ENCODE measurements at regions not wholly inside any gene's neighbourhood (a gene's known extent, or its start where the extent isn't known, plus 50 kb on each side); places are given as distances from the start of the nearest gene placed in this dataset.

DNA sequence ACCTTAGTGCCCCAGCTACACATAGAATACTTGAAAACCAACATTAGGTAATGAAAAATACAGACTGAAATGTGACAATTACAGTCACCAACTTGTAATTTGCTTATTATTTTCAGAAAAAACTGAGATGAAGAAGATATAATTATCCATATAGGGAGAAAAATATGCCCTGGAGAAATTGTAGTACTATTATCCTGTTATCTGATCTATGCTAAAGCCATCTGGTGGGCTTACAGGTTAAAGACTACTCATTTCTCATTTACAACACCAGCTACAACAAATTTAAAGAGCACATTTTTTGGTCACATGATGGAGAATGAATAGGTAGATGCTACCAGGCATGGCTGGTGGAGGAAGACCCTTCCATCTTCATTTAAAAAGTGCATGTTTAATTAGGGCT lies 79.6 kb upstream of the NYAP2 start:
- Histone ChIP-seq H3K4me1 (no peaks in the 10 kb centered on the region), H3K36me3 (ENCODE audit: low read depth, missing control alignments) (no peaks in the 10 kb centered on the region), H3K27me3 (no peaks in the 10 kb centered on the region), H3K9me3 (no peaks in the 10 kb centered on the region), H3K27ac (no peak overlapping the region), H3K4me3 (no peak overlapping the region)
- TF ChIP-seq, protein P1, sequence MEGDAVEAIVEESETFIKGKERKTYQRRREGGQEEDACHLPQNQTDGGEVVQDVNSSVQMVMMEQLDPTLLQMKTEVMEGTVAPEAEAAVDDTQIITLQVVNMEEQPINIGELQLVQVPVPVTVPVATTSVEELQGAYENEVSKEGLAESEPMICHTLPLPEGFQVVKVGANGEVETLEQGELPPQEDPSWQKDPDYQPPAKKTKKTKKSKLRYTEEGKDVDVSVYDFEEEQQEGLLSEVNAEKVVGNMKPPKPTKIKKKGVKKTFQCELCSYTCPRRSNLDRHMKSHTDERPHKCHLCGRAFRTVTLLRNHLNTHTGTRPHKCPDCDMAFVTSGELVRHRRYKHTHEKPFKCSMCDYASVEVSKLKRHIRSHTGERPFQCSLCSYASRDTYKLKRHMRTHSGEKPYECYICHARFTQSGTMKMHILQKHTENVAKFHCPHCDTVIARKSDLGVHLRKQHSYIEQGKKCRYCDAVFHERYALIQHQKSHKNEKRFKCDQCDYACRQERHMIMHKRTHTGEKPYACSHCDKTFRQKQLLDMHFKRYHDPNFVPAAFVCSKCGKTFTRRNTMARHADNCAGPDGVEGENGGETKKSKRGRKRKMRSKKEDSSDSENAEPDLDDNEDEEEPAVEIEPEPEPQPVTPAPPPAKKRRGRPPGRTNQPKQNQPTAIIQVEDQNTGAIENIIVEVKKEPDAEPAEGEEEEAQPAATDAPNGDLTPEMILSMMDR (IDR thresholded peaks at IDR 0.05): no peak
- TF ChIP-seq POLR2A (IDR thresholded peaks at IDR 0.05): no peak
- DNase-seq: no peak
- intact Hi-C loops (cut with DNase I; ENCODE audit: low total_unique reads): no loop called here

DNA sequence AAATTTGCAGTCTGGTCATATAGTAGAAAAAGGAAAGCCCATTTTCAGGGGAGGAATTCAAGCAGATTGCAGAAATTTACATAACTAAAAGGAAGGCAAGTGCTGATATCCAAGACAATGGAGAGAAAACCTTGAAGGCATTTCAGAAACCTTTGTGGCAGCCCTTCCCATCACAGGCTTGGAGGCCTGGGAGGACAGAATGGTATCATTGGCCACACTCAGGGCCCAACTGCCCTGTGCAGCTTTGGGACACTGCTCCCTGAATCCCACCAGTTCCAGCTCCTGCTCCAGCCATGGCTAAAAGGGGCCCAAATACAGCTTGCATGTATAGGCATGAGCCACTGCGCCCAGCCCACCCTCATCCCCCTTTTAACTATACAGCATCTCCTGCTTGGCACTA lies 81.1 kb upstream of the NYAP2 start:
- intact Hi-C loops (cut with DNase I; ENCODE audit: low total_unique reads): no loop called here
- no peak for DNase-seq
- no peak overlapping the region for H3K27ac ChIP-seq
- no peak for TF ChIP-seq POLR2A (IDR thresholded peaks at IDR 0.05)
- TF ChIP-seq, protein P1 (IDR thresholded peaks at IDR 0.05): no peak
- no peaks in the 10 kb centered on the region for H3K9me3 ChIP-seq
- H3K4me3 ChIP-seq: no peak overlapping the region
- H3K27me3 ChIP-seq: no peaks in the 10 kb centered on the region
- no peaks in the 10 kb centered on the region for H3K4me1 ChIP-seq
- WGBS, 2 donors: 67 to 86% methylated on average over 1 of the region's 1 CpG
- no peaks in the 10 kb centered on the region for H3K36me3 ChIP-seq (ENCODE audit: low read depth, missing control alignments)

DNA sequence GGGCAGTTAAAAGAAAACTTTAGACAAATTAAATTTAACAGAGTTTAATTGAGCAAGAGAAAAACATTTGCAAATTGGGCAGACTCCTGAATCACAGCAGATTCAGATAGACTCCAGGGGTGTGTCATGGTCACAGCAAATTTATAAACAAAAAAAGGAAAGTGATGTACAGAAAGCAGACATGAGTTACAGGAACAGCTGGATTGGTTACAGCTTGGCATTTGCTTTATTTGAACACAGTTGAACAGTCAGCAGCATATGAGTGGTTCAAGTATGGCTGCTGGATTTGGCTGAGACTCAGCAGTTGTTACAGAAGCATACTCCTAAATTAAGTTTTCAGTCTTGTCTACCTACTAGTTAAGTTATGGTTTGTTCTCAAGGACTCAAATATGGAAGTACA lies 82.3 kb upstream of the NYAP2 start:
- no peak overlapping the region for H3K4me3 ChIP-seq
- H3K36me3 ChIP-seq (ENCODE audit: low read depth, missing control alignments): no peaks in the 10 kb centered on the region
- no peak for DNase-seq
- H3K4me1 ChIP-seq: no peaks in the 10 kb centered on the region
- H3K27ac ChIP-seq: no peak overlapping the region
- no peaks in the 10 kb centered on the region for H3K9me3 ChIP-seq
- no peaks in the 10 kb centered on the region for H3K27me3 ChIP-seq
- intact Hi-C loops (cut with DNase I; ENCODE audit: low total_unique reads): no loop called here
- TF ChIP-seq POLR2A (IDR thresholded peaks at IDR 0.05): no peak
- TF ChIP-seq, protein P1 (IDR thresholded peaks at IDR 0.05): no peak

DNA sequence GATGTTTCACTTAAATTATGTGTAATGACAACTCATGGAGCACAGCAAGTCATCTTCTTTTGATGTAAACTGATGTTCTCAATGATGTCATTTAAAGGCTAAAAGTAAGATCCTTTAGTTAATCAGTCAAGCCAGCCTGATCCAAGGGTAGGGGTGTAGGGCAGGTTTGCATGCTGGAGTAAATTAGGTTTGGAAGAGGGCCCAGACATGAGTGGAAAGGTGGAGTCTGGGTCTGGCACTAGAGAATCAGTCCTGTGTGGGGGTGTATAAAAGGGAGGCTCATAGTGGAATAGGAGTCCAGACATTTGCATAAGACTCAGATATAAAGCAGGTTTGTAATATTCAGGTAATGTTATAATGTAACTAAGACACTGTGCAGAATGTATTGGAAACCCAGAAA lies 88.8 kb upstream of the NYAP2 start:
- Histone ChIP-seq H3K4me1 (no peaks in the 10 kb centered on the region), H3K36me3 (ENCODE audit: low read depth, missing control alignments) (no peaks in the 10 kb centered on the region), H3K9me3 (no peaks in the 10 kb centered on the region), H3K27ac (no peak overlapping the region), H3K4me3 (no peak overlapping the region), H3K27me3 (no peaks in the 10 kb centered on the region)
- TF ChIP-seq POLR2A (IDR thresholded peaks at IDR 0.05): no peak
- TF ChIP-seq, protein P1 (IDR thresholded peaks at IDR 0.05): no peak
- intact Hi-C loops (cut with DNase I; ENCODE audit: low total_unique reads): no loop called here
- DNase-seq: no peak

DNA sequence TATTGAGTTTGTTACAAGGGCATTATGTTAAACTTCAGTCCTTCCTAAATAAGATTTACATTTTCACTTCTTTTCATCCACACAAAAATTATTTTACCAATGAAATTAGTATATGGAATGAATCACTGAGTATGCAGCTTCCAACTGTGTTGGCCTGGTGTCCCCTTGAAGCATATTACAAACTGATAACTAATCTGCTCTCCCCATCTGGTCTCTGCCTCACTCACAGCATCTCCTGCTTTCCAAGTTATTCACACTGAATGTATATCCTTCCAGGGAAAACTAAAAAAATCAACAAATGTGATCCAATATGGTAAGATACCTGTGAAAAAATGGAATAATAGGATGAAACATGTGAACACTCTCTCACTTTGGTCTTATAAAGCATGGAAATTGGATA lies 90.0 kb upstream of the NYAP2 start:
- Histone ChIP-seq H3K27ac (no peak overlapping the region), H3K4me1 (no peaks in the 10 kb centered on the region), H3K36me3 (ENCODE audit: low read depth, missing control alignments) (no peaks in the 10 kb centered on the region), H3K27me3 (no peaks in the 10 kb centered on the region), H3K9me3 (no peaks in the 10 kb centered on the region), H3K4me3 (no peak overlapping the region)
- no peak for TF ChIP-seq POLR2A (IDR thresholded peaks at IDR 0.05)
- TF ChIP-seq, protein P1 (IDR thresholded peaks at IDR 0.05): no peak
- intact Hi-C loops (cut with DNase I; ENCODE audit: low total_unique reads): no loop called here
- no peak for DNase-seq

All from testis (tissue), 2 donors.